Lower lobe of right lung (tissue), 2 donors: ENCODE measurements at regions not wholly inside any gene's neighbourhood (a gene's known extent, or its start where the extent isn't known, plus 50 kb on each side); places are given as distances from the start of the nearest gene placed in this dataset.
A peak's percentile ranks its signal among the peaks of the same experiment; 100 is the strongest.

Experiments used
- ATAC-seq, 2 donors: fragments of 200-7000 bp; cut with Tn5 transposase; one replicate each; pipeline ENCODE4 v1.9.1; 2020 to 2022; ENCODE audit warnings: mild to moderate bottlenecking in 2 of 2, moderate library complexity in 2 of 2
- DNase-seq: peaks from one replicate; pipeline ENCODE4 v3.0.0-alpha.2; 2020
- H3K27ac ChIP-seq: fragments of 200-600 bp; one replicate; pipeline ENCODE4 v1.8.0; 2022
- H3K27me3 ChIP-seq: fragments of 200-600 bp; one replicate; pipeline ENCODE4 v1.8.0; 2022; ENCODE audit warnings: low read depth
- H3K36me3 ChIP-seq: fragments of 200-600 bp; one replicate; pipeline ENCODE4 v1.8.0; 2022; ENCODE audit warnings: mild to moderate bottlenecking
- H3K4me1 ChIP-seq: fragments of 200-600 bp; one replicate; pipeline ENCODE4 v1.8.0; 2022
- H3K4me3 ChIP-seq: fragments of 200-600 bp; one replicate; pipeline ENCODE4 v1.8.0; 2022; ENCODE audit warnings: mild to moderate bottlenecking
- H3K9me3 ChIP-seq: fragments of 200-600 bp; one replicate; pipeline ENCODE4 v1.8.0; 2022
- CTCF ChIP-seq: fragments of 200-600 bp; IDR thresholded peaks from one replicate; pipeline ENCODE4 v1.8.0; 2022; ENCODE audit warnings: antibody characterized with exemption, mild to moderate bottlenecking
- intact Hi-C: fragments of 100-400 bp; cut with DNase I; formaldehyde crosslinking; loops from one replicate; pipeline ENCODE4 v1.11.0; 2022
- donor health status: DM: no; HTN: yes; CAD: no; lungs with severe emphysema.

DNA sequence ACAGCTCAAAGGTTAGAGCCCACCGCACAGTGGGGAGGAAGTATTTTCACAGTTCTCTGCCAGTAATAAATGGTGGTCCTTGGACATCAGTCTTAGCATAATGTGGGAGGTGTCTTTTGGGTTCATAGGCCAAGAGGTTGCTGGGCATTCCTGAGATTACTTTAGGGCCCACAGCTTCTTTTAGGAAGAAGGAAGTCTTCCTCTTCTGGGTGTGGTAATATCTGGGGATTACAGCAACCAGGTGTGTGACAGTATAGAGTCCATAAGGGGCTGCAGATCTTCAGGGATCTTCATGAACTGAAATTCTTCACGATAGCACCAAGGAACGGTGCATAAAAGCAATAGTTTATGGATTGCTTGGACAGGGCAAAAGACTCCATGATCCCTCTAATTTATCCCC is 56.2 kb upstream of the PTGR2 start:
- intact Hi-C loops, result no loop called here
- ATAC-seq (no peak), DNase-seq (no peak)
- Histone ChIP-seq H3K4me3 (no peak overlapping the region), H3K27me3 (no peaks in the 10 kb centered on the region), H3K9me3 (no peaks in the 10 kb centered on the region), H3K36me3 (no peaks in the 10 kb centered on the region), H3K27ac (peak overlapping the region; percentile 48), H3K4me1 (peaks cover 31% of the 10 kb centered on the region)
- no peak for TF ChIP-seq CTCF

GRCh38 chr14:73794146-73794545 is 57.5 kb upstream of the PTGR2 start:
- H3K9me3 ChIP-seq, result no peaks in the 10 kb centered on the region
- no peak for TF ChIP-seq CTCF
- H3K4me1 ChIP-seq, result peaks cover 42% of the 10 kb centered on the region
- intact Hi-C loops, result no loop called here
- no peak for DNase-seq
- no peak for ATAC-seq
- no peak overlapping the region for H3K4me3 ChIP-seq
- H3K27me3 ChIP-seq, result no peaks in the 10 kb centered on the region
- H3K36me3 ChIP-seq, result no peaks in the 10 kb centered on the region
- peak overlapping the region; percentile 48 for H3K27ac ChIP-seq

DNA sequence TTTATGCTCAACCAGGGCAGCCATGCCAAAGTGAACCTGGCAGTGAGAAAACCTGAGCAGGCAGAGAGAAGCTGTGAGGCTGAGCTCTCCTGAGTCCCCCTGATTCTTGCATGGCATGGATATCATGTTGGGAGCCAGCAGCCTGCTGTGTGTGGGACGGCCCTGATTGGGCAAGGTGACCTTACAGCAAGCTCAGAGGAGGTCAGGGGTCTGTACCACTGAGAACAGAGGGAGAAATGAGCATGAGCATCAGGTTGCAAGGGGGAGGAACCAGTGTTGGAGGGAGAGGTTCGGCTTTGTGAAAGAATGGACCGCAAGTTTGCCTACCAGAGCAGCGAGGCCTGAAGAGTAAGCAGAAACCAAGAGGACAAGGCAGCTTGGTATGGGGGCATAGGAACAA is 59.1 kb upstream of the PTGR2 start:
- no peaks in the 10 kb centered on the region for H3K36me3 ChIP-seq
- no peak overlapping the region for H3K4me3 ChIP-seq
- DNase-seq (no peak), ATAC-seq (no peak)
- intact Hi-C loops, result no loop called here
- H3K4me1 ChIP-seq, result peaks cover 57% of the 10 kb centered on the region
- H3K27ac ChIP-seq, result peak overlapping the region; percentile 99
- no peaks in the 10 kb centered on the region for H3K27me3 ChIP-seq
- no peaks in the 10 kb centered on the region for H3K9me3 ChIP-seq
- no peak for TF ChIP-seq CTCF

DNA sequence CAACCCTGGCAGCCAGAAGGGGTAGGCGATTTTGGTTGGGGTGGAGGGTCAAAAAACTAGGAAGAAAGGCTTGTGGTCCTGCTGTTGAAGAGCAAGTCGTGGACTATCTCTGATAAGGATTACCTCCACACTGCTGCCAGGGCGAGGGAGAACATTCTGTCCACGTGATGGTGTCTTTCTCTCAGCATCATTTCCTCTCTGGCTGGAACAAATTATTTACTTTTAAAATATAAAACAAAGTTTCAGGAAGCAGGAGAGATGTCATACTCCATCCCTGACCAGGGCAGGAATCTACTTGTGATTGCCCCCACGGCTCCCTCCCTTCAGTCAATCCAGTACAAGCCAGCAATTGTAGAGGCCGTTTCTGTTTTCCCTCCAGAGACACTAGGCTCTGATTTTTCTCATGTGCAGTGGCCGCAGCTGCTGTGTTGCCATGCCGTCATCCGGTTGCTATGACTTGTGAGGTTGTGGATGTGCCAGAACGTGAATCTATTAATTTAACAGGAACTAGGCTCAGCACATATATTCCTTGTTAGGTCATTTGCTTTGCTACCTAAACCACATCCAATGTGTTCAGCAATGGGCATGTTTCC is 61.5 kb upstream of the PTGR2 start:
- H3K36me3 ChIP-seq, result no peaks in the 10 kb centered on the region
- H3K27me3 ChIP-seq, result no peaks in the 10 kb centered on the region
- H3K4me3 ChIP-seq, result peak overlapping the region; percentile 74
- DNase-seq, result no peak
- peak overlapping the region; percentile 99 for H3K27ac ChIP-seq
- intact Hi-C loops, result no loop called here
- H3K4me1 ChIP-seq, result peaks cover 54% of the 10 kb centered on the region
- ATAC-seq, result peak; percentile 10 to 15
- TF ChIP-seq CTCF, result no peak
- no peaks in the 10 kb centered on the region for H3K9me3 ChIP-seq

GRCh38 chr14:73788701-73789551 is 62.7 kb upstream of the PTGR2 start:
- H3K4me3 ChIP-seq, result peak overlapping the region; percentile 74

More at GRCh38 chr14:73788701-73789551, 62.7 kb upstream of the PTGR2 start:
- intact Hi-C loops, result no loop called here
- TF ChIP-seq CTCF, result no peak
- no peak for DNase-seq
- ATAC-seq, result no peak
- H3K9me3 ChIP-seq, result no peaks in the 10 kb centered on the region
- no peaks in the 10 kb centered on the region for H3K27me3 ChIP-seq
- H3K36me3 ChIP-seq, result no peaks in the 10 kb centered on the region
- peak overlapping the region; percentile 99 for H3K27ac ChIP-seq
- peaks cover 55% of the 10 kb centered on the region for H3K4me1 ChIP-seq
